SK-MEL-5 (cell line): ENCODE measurements at regions not wholly inside any gene's neighbourhood (a gene's known extent, or its start where the extent isn't known, plus 50 kb on each side); places are given as distances from the start of the nearest gene placed in this dataset.

ENCODE experiments used
- DNase-seq: peaks from one replicate; pipeline ENCODE4 v3.0.0-alpha.2; 2016; ENCODE audit warnings: low read depth, low spot score
- in situ Hi-C: cut with HindIII; loops from 2 replicates; pipeline ENCODE4 v1.10.0; 2016; ENCODE audit warnings: low sequenced_read_pairs, high pct_unique_total_duplicates, low pct_unique_long_range_greater_than_20kb
- small RNA-seq, 2 experiments: library from RNA; depleted of rRNA; stranded (forward); fragments of <200 nt; gene quantifications; one replicate each; pipeline ENCODE3, GENCODE V24; 2014

DNA sequence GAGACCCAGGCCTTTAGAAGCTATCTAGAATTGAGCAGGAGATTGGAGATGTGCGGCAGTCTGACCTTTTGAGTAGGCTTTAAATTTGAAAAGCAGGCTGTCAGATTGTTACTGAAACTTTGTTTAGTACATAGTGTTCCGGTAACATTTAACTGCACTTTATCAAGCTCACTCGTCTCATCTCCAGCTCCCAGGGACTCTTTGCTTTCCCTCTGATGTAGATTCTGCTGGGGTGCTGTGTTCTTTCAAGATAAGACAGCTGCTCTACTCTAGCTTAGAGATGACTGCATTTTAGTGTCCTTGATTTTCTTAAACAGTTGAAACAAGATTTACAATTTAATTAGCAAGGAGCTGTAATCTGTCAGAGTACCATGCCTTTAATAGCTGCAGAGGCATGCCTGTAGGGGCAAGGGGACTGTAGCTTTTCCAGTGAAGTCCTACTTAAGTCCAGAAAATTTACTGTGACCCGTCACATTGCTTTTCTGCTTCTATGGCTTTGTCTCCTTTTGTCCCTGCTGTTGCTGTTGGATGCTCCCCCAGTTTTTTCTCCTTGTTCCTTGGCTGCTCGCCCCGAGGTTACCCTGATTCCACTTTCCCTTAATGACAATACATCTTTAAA is 56.4 kb upstream of the MTPN start:
- in situ Hi-C loops: no loop called here
- DNase-seq: no peak

DNA sequence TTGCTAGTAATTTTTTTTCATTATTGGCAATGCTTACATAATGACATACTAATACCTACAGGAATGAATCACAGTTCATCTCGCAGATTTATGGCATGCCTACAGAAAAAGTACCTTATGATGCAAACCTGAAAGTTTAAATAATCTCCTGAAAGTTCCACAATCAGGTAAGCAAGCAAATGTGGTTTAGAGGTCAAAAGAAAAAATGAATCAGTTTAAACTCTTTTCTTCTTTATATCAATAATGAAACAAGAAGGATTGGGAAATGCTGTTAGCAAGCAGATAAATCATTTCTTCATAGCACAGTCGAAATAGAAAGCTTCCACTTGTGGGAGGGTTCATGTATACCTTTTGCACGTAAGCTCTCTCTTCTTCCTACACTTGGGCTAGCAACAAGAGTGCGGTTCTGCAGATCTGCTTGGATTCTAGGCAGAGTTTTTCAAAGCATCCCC is 53.7 kb upstream of the MTPN start:
- in situ Hi-C loops: no loop called here

DNA sequence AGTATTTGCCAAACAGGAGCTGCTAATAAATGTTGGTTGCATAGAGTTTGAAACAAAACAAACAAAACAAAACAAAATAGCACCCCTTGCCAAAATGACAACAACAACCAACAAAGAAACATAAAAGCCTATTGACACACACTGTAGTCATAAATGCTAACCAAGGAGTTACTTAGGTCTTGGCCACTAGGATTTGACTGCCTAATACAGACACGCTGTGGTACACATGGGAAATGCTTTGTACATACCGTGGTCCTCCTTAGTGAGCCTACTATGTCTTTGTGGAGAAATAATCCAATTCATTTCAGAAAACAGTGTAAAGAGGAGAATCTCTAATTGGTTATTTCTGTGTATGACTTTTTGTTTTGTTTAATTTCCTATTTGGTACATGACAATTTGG is 53.2 kb upstream of the MTPN start:
- in situ Hi-C loops: no loop called here
- DNase-seq: no peak

More for the DNA sequence above, 53.7 kb upstream of the MTPN start:
- DNase-seq: no peak

DNA sequence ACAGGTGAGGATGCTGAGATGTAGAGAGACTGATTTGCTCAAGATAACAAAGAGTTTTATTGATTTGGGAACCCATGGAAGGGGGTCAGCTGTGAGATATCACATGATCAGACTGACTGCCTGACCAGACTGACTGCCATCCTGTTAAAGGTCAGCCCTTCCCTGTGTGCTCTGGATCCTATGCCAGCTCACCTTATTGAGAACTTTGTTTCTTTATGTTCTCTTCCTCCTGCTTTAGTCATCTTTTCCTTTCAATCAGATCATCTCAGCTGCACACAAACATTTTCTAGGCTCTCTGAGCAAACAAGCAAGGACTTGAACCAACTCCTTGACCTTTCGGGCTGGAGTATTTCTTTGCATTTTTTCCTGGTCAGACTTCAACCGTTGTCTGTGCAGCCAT is 50.0 kb upstream of the MTPN start:
- in situ Hi-C loops: no loop called here

More for the DNA sequence above, 50.0 kb upstream of the MTPN start:
- peak; percentile 20 for DNase-seq

Small RNA genes in the stretch of these regions (small RNA-seq; reads per million reads assigned to genes)
- gene RF00019: 0 reads per million in 2 experiments
